ENCODE measurements at regions not wholly inside any gene's neighbourhood (a gene's known extent, or its start where the extent isn't known, plus 50 kb on each side); places are given as distances from the start of the nearest gene placed in this dataset.

- no peak for DNase-seq
- peaks cover 26% of the 10 kb centered on the region; the same call in 1 of the 2 replicates for H3K27me3 ChIP-seq (ENCODE audit: insufficient read depth, low read depth)
- ChIA-PET POLR2A (ENCODE audit: unreplicated experiment) (no interaction called here), CTCF (no interaction called here)
- H3K27ac ChIP-seq: no peak overlapping the region
- intact Hi-C loops (cut with micrococcal nuclease; ENCODE audit: unreplicated experiment): no loop called here
- no peaks in the 10 kb centered on the region for H3K4me1 ChIP-seq (replicated peaks; ENCODE audit: insufficient read depth)
- no peaks in the 10 kb centered on the region for H4K20me1 ChIP-seq (ENCODE audit: insufficient read depth)
- no peak overlapping the region for H2AFZ ChIP-seq
- TF ChIP-seq EZH2 (IDR thresholded peaks at IDR 0.05; ENCODE audit: low read depth) (no peak), CTCF (conservative IDR thresholded peaks at IDR 0.05) (no peak)
- no peaks in the 10 kb centered on the region for H3K79me2 ChIP-seq (ENCODE audit: low read depth)
- no peak overlapping the region for H3K4me2 ChIP-seq
- no peaks in the 10 kb centered on the region for H3K9me3 ChIP-seq (ENCODE audit: insufficient read depth, low read depth)
- H3K4me3 ChIP-seq: no peak overlapping the region
- H3F3A ChIP-seq (ENCODE audit: insufficient read depth, low read depth): no peaks in the 10 kb centered on the region
- H3K36me3 ChIP-seq (ENCODE audit: low read depth): no peaks in the 10 kb centered on the region
- no peaks in the 10 kb centered on the region for H3K9me2 ChIP-seq (ENCODE audit: insufficient read depth)
- no TSS peak for BruUV-seq (replicated peaks)
Measured at GRCh38 chr20:52291109-52291508, 99.5 kb upstream of the ZFP64 start.

- DNase-seq: no peak
- no peaks in the 10 kb centered on the region for H3K9me3 ChIP-seq (ENCODE audit: insufficient read depth, low read depth)
- no peak for TF ChIP-seq EZH2 (IDR thresholded peaks at IDR 0.05; ENCODE audit: low read depth)
- no peak for TF ChIP-seq CTCF (conservative IDR thresholded peaks at IDR 0.05)
- no peaks in the 10 kb centered on the region for H3K79me2 ChIP-seq (ENCODE audit: low read depth)
- H3K27me3 ChIP-seq (ENCODE audit: insufficient read depth, low read depth): peaks cover 32% of the 10 kb centered on the region
- POLR2A ChIA-PET (ENCODE audit: unreplicated experiment): no interaction called here
- H3K9me2 ChIP-seq (ENCODE audit: insufficient read depth): no peaks in the 10 kb centered on the region
- CTCF ChIA-PET: no interaction called here
- no peaks in the 10 kb centered on the region for H3K36me3 ChIP-seq (ENCODE audit: low read depth)
- H2AFZ ChIP-seq: no peak overlapping the region; the same call in 1 of the 2 replicates
- BruUV-seq (replicated peaks): no TSS peak
- H4K20me1 ChIP-seq (ENCODE audit: insufficient read depth): no peaks in the 10 kb centered on the region
- no peak overlapping the region for H3K27ac ChIP-seq
- no peaks in the 10 kb centered on the region for H3F3A ChIP-seq (ENCODE audit: insufficient read depth, low read depth)
- intact Hi-C loops (cut with micrococcal nuclease; ENCODE audit: unreplicated experiment): no loop called here
- no peaks in the 10 kb centered on the region for H3K4me1 ChIP-seq (replicated peaks; ENCODE audit: insufficient read depth)
- no peak overlapping the region for H3K4me3 ChIP-seq
- H3K4me2 ChIP-seq: no peak overlapping the region
Measured at GRCh38 chr20:52290569-52290968, 99.0 kb upstream of the ZFP64 start.

- no TSS peak for BruUV-seq (replicated peaks)
- ChIA-PET CTCF (no interaction called here), POLR2A (ENCODE audit: unreplicated experiment) (no interaction called here)
- Histone ChIP-seq H3K4me3 (no peak overlapping the region), H3K79me2 (ENCODE audit: low read depth) (no peaks in the 10 kb centered on the region), H3F3A (ENCODE audit: insufficient read depth, low read depth) (no peaks in the 10 kb centered on the region), H3K9me3 (ENCODE audit: insufficient read depth, low read depth) (no peaks in the 10 kb centered on the region), H3K27me3 (ENCODE audit: insufficient read depth, low read depth) (peaks cover 37% of the 10 kb centered on the region), H3K4me2 (no peak overlapping the region), H3K9me2 (ENCODE audit: insufficient read depth) (no peaks in the 10 kb centered on the region), H3K27ac (no peak overlapping the region), H3K4me1 (replicated peaks; ENCODE audit: insufficient read depth) (no peaks in the 10 kb centered on the region), H4K20me1 (ENCODE audit: insufficient read depth) (no peaks in the 10 kb centered on the region), H2AFZ (no peak overlapping the region), H3K36me3 (ENCODE audit: low read depth) (no peaks in the 10 kb centered on the region)
- TF ChIP-seq EZH2 (IDR thresholded peaks at IDR 0.05; ENCODE audit: low read depth) (no peak), CTCF (conservative IDR thresholded peaks at IDR 0.05) (no peak)
- intact Hi-C loops (cut with micrococcal nuclease; ENCODE audit: unreplicated experiment): no loop called here
- DNase-seq: no peak
Measured at GRCh38 chr20:52289956-52290565, 98.5 kb upstream of the ZFP64 start.

Data from PC-9 (cell line).